ENCODE measurements at regions not wholly inside any gene's neighbourhood (a gene's known extent, or its start where the extent isn't known, plus 50 kb on each side); places are given as distances from the start of the nearest gene placed in this dataset.

DNA sequence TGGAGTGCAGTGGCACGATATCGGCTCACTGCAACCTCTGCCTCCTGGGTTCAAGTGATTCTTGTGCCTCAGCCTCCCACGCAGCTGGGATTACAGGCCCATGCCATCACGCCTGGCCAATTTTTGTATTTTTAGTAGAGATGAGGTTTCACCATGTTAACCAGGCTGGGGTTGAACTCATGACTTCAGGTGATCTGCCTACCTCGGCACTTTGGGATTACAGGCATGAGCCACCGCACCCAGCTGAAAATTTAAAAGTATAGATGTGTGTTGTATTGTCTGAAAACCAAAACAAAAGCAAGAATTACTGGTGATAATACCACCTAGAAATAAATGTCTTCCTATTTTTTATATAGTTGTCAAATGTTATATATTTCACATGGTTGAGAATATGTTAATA lies 162.0 kb upstream of the DMRT1 start:
- intact Hi-C loops (cut with micrococcal nuclease) = no loop called here
- no peak overlapping the region for H3K27ac Mint-ChIP-seq
- CTCF ChIA-PET = interaction anchor here (1.0 kb wide), 1 partner anchor 85 kb away, joined by 4 read pairs; no protein-coding TSS in a partner anchor
- H3K27me3 Mint-ChIP-seq = no peaks in the 10 kb centered on the region
- POLR2A ChIA-PET = no interaction called here
- TF ChIP-seq, protein P1, sequence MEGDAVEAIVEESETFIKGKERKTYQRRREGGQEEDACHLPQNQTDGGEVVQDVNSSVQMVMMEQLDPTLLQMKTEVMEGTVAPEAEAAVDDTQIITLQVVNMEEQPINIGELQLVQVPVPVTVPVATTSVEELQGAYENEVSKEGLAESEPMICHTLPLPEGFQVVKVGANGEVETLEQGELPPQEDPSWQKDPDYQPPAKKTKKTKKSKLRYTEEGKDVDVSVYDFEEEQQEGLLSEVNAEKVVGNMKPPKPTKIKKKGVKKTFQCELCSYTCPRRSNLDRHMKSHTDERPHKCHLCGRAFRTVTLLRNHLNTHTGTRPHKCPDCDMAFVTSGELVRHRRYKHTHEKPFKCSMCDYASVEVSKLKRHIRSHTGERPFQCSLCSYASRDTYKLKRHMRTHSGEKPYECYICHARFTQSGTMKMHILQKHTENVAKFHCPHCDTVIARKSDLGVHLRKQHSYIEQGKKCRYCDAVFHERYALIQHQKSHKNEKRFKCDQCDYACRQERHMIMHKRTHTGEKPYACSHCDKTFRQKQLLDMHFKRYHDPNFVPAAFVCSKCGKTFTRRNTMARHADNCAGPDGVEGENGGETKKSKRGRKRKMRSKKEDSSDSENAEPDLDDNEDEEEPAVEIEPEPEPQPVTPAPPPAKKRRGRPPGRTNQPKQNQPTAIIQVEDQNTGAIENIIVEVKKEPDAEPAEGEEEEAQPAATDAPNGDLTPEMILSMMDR (IDR thresholded peaks at IDR 0.05) = no peak
- H3K4me1 Mint-ChIP-seq (ENCODE audit: low read depth) = peaks cover 18% of the 10 kb centered on the region
- no peaks in the 10 kb centered on the region for H3K9me3 Mint-ChIP-seq
- H3K4me3 Mint-ChIP-seq = no peak overlapping the region
- ATAC-seq (no peak), DNase-seq (no peak)
- no peaks in the 10 kb centered on the region for H3K36me3 Mint-ChIP-seq (ENCODE audit: low read depth)

DNA sequence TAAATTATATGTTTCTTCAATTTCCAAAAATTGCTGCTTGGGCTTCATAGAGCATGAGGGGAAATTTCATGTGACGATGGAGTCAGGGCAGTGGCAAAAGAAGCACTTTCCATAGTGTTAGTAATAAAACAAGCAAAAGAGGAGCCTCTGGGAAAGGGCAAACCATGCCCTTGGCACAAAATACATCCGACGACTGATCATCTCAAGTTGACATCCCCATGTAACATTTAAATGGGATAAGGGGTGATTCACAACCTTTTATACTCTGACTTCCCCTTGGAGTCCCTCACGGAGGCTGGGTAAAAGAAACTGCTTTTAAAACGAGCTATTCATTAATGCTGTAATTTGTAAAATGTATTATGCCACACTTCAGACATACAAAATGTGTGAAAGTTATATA lies 161.4 kb upstream of the DMRT1 start:
- POLR2A ChIA-PET = no interaction called here
- no peak overlapping the region for H3K4me3 Mint-ChIP-seq
- ATAC-seq (no peak), DNase-seq (no peak)
- H3K27ac Mint-ChIP-seq = no peak overlapping the region
- TF ChIP-seq, protein P1 (IDR thresholded peaks at IDR 0.05) = no peak
- CTCF ChIA-PET = interaction anchor here (1.0 kb wide), 1 partner anchor 84 kb away, joined by 4 read pairs; no protein-coding TSS in a partner anchor
- no peaks in the 10 kb centered on the region for H3K9me3 Mint-ChIP-seq
- no peaks in the 10 kb centered on the region for H3K27me3 Mint-ChIP-seq
- no peaks in the 10 kb centered on the region for H3K36me3 Mint-ChIP-seq (ENCODE audit: low read depth)
- intact Hi-C loops (cut with micrococcal nuclease) = no loop called here
- peaks cover 18% of the 10 kb centered on the region for H3K4me1 Mint-ChIP-seq (ENCODE audit: low read depth)

DNA sequence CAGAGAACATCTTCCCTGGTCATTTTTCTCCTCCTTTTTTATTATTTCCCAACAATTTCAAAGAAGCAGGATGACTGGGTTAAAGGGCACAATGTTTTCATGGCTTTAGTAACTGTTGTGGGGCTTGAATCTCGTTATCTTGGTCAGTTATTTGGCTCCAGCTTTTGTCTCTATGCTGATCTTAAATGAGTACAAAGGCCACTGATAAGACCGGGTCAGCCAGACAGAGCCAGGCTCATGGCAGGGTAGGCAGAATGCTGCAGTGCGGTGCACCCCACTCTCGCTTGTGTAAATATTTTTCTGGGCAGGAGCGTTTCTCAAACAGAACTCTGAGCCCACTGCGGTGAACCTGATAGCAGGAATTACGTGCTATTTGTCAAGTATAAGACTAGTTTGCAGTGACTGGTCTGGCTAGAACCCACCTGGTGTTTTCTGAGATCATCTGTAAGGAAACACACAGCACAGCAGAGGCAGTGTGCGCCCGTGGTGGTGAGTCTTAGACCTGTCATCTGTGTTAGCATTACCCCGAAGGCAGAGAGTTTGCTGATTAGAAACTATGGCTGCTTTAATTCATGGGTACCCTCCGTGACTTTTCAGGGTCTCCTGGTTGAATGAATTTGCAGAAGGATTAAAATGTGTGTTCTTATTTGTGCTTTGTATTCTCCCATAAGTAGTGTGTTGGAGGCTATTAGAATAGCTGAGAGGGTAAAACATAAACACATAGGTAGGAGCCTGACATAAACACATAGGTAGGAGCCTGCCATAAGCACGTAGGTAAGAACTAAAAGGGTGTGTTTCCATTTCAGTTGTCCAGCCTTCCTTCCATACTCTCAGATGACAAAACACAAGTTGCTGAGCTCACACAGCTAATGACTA lies 158.6 kb upstream of the DMRT1 start:
- Mint-ChIP-seq H3K27ac (no peak overlapping the region), H3K4me1 (ENCODE audit: low read depth) (peaks cover 3% of the 10 kb centered on the region), H3K36me3 (ENCODE audit: low read depth) (no peaks in the 10 kb centered on the region), H3K4me3 (no peak overlapping the region), H3K9me3 (no peaks in the 10 kb centered on the region), H3K27me3 (no peaks in the 10 kb centered on the region)
- CTCF ChIA-PET = no interaction called here
- DNase-seq = no peak
- intact Hi-C loops (cut with micrococcal nuclease) = no loop called here
- TF ChIP-seq, protein P1 (IDR thresholded peaks at IDR 0.05) = no peak
- POLR2A ChIA-PET = no interaction called here
- no peak for ATAC-seq

DNA sequence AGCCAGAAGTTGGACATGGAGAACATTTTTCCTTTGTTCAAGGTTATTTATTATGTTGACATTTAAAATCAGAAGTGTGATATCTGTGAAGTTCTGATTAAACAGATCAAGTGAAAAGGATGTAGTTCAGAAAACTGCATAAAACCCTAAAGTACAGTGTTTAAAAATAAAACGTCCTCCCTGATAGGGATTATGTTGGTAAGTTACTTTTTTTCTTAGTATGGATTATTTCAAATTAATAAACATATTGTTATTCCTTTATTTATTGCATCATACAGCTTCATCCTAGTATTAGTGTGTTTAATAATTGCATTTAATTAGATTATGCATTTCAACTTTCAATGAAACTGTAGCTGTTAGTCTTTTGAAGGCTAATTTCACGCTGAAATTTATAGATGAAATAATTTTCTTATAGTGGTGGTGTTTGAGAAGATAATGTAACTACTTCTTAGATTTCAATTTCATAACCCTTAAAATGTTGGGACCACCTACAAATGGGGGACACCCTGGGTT lies 157.9 kb upstream of the DMRT1 start:
- H3K27me3 Mint-ChIP-seq = no peaks in the 10 kb centered on the region
- no peak overlapping the region for H3K27ac Mint-ChIP-seq
- TF ChIP-seq, protein P1 (IDR thresholded peaks at IDR 0.05) = no peak
- ChIA-PET POLR2A (no interaction called here), CTCF (no interaction called here)
- no peaks in the 10 kb centered on the region for H3K9me3 Mint-ChIP-seq
- intact Hi-C loops (cut with micrococcal nuclease) = no loop called here
- no peak for DNase-seq
- no peaks in the 10 kb centered on the region for H3K4me1 Mint-ChIP-seq (ENCODE audit: low read depth)
- no peak overlapping the region for H3K4me3 Mint-ChIP-seq
- no peak for ATAC-seq
- no peaks in the 10 kb centered on the region for H3K36me3 Mint-ChIP-seq (ENCODE audit: low read depth)

All from activated CD8-positive, alpha-beta T cell treated with anti-CD3 and anti-CD28 coated beads for 36 hours (primary cell).